GM23248 (cell line): ENCODE measurements at regions not wholly inside any gene's neighbourhood (a gene's known extent, or its start where the extent isn't known, plus 50 kb on each side); places are given as distances from the start of the nearest gene placed in this dataset.

Source experiments
- DNase-seq: peaks from one replicate; pipeline ENCODE4 v3.0.0-alpha.2; 2015
- H2AFZ ChIP-seq: fragments of 200-600 bp; sonication (generic); 2 replicates; pipeline ENCODE4 v1.6.1; 2016; ENCODE audit warnings: antibody characterized with exemption
- H3F3A ChIP-seq: fragments of 200-600 bp; sonication (generic); 2 replicates; pipeline ENCODE4 v1.6.1; 2016; ENCODE audit warnings: mild to moderate bottlenecking, antibody characterized with exemption, mixed run types; ENCODE audit not compliant: insufficient read depth
- H3K27ac ChIP-seq: fragments of 200-600 bp; sonication (generic); 2 replicates; pipeline ENCODE4 v1.5.1; 2016; ENCODE audit warnings: mild to moderate bottlenecking
- H3K27me3 ChIP-seq: fragments of 200-600 bp; sonication (generic); replicated peaks from 2 replicates; pipeline ENCODE4 v1.6.1; 2016; ENCODE audit warnings: mild to moderate bottlenecking; ENCODE audit not compliant: insufficient read depth
- H3K36me3 ChIP-seq: fragments of 200-600 bp; sonication (generic); 2 replicates; pipeline ENCODE4 v1.6.1; 2016; ENCODE audit warnings: low read depth, mild to moderate bottlenecking
- H3K4me1 ChIP-seq: fragments of 200-600 bp; sonication (generic); 2 replicates; pipeline ENCODE4 v1.6.1; 2016; ENCODE audit warnings: mild to moderate bottlenecking; ENCODE audit not compliant: insufficient read depth
- H3K4me2 ChIP-seq: fragments of 200-600 bp; sonication (generic); one replicate; pipeline ENCODE4 v1.6.1; 2016; ENCODE audit warnings: mild to moderate bottlenecking; ENCODE audit not compliant: unreplicated experiment
- H3K4me3 ChIP-seq: fragments of 200-600 bp; sonication (generic); 2 replicates; pipeline ENCODE4 v1.5.1; 2016; ENCODE audit warnings: mild to moderate bottlenecking
- H3K79me2 ChIP-seq: fragments of 200-600 bp; sonication (generic); 2 replicates; pipeline ENCODE4 v1.6.1; 2016; ENCODE audit warnings: mild to moderate bottlenecking; ENCODE audit not compliant: insufficient read depth
- H3K9ac ChIP-seq: fragments of 200-600 bp; sonication (generic); 2 replicates; pipeline ENCODE4 v1.6.1; 2016; ENCODE audit warnings: mild to moderate bottlenecking
- H3K9me2 ChIP-seq: fragments of 200-600 bp; sonication (generic); 2 replicates; pipeline ENCODE4 v1.6.1; 2016; ENCODE audit warnings: mixed run types, mild to moderate bottlenecking, moderate library complexity; ENCODE audit not compliant: insufficient read depth
- H3K9me3 ChIP-seq: fragments of 200-600 bp; sonication (generic); one replicate; pipeline ENCODE4 v1.6.1; 2017; ENCODE audit warnings: low read depth
- H4K20me1 ChIP-seq: fragments of 200-600 bp; sonication (generic); 2 replicates; pipeline ENCODE4 v1.6.0; 2016; ENCODE audit not compliant: insufficient read depth
- EZH2 ChIP-seq: fragments of 200-600 bp; sonication (generic); IDR thresholded peaks from 2 replicates; pipeline ENCODE4 v1.6.1; 2018; ENCODE audit warnings: antibody characterized with exemption, mild to moderate bottlenecking; ENCODE audit not compliant: insufficient read depth, poor library complexity, severe bottlenecking
- EZH2phosphoT487 ChIP-seq: fragments of 200-600 bp; sonication (generic); IDR thresholded peaks from 2 replicates; pipeline ENCODE4 v1.6.1; 2018; ENCODE audit warnings: antibody characterized with exemption, moderate library complexity, mild to moderate bottlenecking, low read depth; ENCODE audit not compliant: insufficient read depth
- WGBS, 2 experiments: methylation state at CpG; one replicate each; pipeline ENCODE4 v1.1.6; 2015 to 2017; ENCODE audit warnings: low lambda C conversion rate in 2 of 2, low coverage in 1 of 2; ENCODE audit errors: missing lambda C conversion rate in 2 of 2; 5-methylcytosine and 5-hydroxymethylcytosine counted together
- in situ Hi-C: fragments of 300-500 bp; cut with MboI; formaldehyde crosslinking; loops from 2 replicates; pipeline ENCODE4 v1.15.0; 2020

DNA sequence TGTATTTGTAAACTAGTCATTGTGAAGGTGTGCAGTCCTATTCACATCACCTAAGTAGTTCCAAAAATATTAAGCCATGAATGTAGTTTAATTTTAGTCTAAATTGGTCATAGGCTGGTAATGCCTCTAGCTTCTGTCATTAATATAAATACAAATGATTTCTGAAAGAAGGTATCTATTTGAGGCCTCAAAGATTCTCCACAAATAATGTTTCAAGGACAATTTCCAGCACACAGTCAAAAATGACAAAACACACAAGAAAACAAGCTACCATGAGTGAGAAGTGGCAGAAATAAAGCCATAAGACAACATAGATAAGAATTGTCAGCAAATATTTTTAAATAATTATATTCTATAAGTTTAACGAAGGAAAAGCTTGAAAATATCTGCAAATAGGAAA, 66.7 kb upstream of the PDK4 start:
- Histone ChIP-seq H3K9me3 (no peaks in the 10 kb centered on the region), H2AFZ (no peak overlapping the region), H4K20me1 (no peaks in the 10 kb centered on the region), H3K27ac (no peak overlapping the region), H3K4me3 (no peak overlapping the region), H3K79me2 (no peaks in the 10 kb centered on the region), H3K27me3 (no peaks in the 10 kb centered on the region), H3K9me2 (no peaks in the 10 kb centered on the region), H3F3A (no peaks in the 10 kb centered on the region), H3K36me3 (no peaks in the 10 kb centered on the region), H3K4me2 (no peak overlapping the region), H3K4me1 (no peaks in the 10 kb centered on the region), H3K9ac (no peak overlapping the region)
- TF ChIP-seq EZH2 = no peak
- no peak for TF ChIP-seq EZH2phosphoT487
- 11 to 17% methylated on average over 1 of the region's 1 CpG for WGBS, 2 experiments
- in situ Hi-C loops = no loop called here
- no peak for DNase-seq

DNA sequence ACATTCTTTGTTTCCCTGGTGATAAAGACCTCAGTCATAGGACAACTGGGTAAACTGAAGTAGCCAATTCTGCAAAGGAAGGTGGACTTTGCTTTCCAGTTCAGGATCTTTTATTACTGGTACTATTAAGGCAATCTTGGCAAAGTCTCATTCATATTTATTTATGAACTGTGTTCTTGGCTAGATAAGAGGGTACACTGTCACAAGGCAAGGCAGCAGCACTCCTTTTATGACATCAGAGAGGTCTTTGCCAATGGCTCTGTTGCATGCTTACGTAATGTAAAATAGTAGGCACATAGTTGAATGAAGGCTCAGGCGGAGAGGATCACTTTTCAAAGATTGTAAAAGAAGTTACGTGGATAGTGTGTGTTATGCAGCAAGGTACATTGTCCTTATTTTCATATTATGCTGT, 63.7 kb upstream of the PDK4 start:
- DNase-seq = no peak
- 67 to 68% methylated on average over 3 of the region's 3 CpGs for WGBS, 2 experiments
- no peak overlapping the region for H3K4me2 ChIP-seq
- no peaks in the 10 kb centered on the region for H3K9me2 ChIP-seq
- H3K27ac ChIP-seq = no peak overlapping the region
- H4K20me1 ChIP-seq = no peaks in the 10 kb centered on the region
- H3K79me2 ChIP-seq = no peaks in the 10 kb centered on the region
- H3K4me1 ChIP-seq = no peaks in the 10 kb centered on the region
- no peaks in the 10 kb centered on the region for H3F3A ChIP-seq
- H3K4me3 ChIP-seq = no peak overlapping the region
- H2AFZ ChIP-seq = no peak overlapping the region
- H3K9me3 ChIP-seq = no peaks in the 10 kb centered on the region
- in situ Hi-C loops = no loop called here
- no peaks in the 10 kb centered on the region for H3K36me3 ChIP-seq
- no peaks in the 10 kb centered on the region for H3K27me3 ChIP-seq
- H3K9ac ChIP-seq = no peak overlapping the region
- TF ChIP-seq EZH2 = no peak
- no peak for TF ChIP-seq EZH2phosphoT487

DNA sequence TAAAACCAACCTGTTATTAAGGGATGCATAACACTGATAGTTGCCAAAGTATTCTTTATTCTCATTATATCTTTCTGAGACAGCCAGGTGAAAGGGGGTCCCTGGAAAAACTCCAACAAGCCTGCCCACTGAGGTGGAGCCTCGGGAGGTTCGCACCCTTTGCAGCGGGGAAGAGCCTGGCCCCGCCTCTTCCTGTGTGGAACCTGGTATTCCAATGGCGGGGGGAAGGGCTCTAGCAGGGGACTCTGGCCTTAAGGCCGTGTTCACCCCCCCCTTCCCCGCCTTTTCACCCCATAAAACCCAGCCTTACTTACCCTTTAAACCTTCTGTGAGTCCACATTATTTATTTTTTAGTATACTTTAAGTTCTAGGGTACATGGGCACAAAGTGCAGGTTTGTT, 62.4 kb upstream of the PDK4 start:
- in situ Hi-C loops = no loop called here
- H3K4me1 ChIP-seq = no peaks in the 10 kb centered on the region
- H3K9me2 ChIP-seq = no peaks in the 10 kb centered on the region
- H3K27me3 ChIP-seq = no peaks in the 10 kb centered on the region
- H3K4me3 ChIP-seq = no peak overlapping the region
- H3K4me2 ChIP-seq = no peak overlapping the region
- H3F3A ChIP-seq = no peaks in the 10 kb centered on the region
- WGBS, 2 experiments = 58 to 64% methylated on average over 6 to 7 of the region's 7 CpGs
- no peak for TF ChIP-seq EZH2
- TF ChIP-seq EZH2phosphoT487 = no peak
- no peaks in the 10 kb centered on the region for H3K36me3 ChIP-seq
- no peak overlapping the region for H3K9ac ChIP-seq
- no peaks in the 10 kb centered on the region for H3K9me3 ChIP-seq
- no peak overlapping the region for H2AFZ ChIP-seq
- no peak for DNase-seq
- no peaks in the 10 kb centered on the region for H4K20me1 ChIP-seq
- no peaks in the 10 kb centered on the region for H3K79me2 ChIP-seq
- H3K27ac ChIP-seq = no peak overlapping the region

DNA sequence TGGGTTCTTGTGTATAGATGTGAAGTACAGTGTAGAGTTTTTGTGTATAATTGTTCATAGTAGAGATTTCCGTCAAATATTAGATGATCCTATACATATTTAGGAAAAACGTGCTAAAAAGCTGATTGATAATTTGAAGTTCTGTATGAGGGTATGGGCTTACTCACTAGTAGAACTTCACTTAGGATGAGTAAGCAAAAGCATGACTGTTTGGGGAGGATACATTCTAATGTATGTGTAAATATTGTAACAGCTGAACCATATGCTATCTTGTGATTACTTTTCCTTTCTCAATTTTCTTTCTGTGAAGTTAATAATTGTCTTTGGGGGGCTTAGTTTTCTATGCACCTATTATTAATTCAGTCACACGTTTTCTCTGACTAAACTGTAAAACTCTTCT, 53.2 kb upstream of the PDK4 start:
- no peaks in the 10 kb centered on the region for H3F3A ChIP-seq
- TF ChIP-seq EZH2phosphoT487 = no peak
- no peak for TF ChIP-seq EZH2
- H3K9me2 ChIP-seq = no peaks in the 10 kb centered on the region
- no peak overlapping the region for H3K27ac ChIP-seq
- in situ Hi-C loops = no loop called here
- no peak overlapping the region for H3K9ac ChIP-seq
- H3K4me1 ChIP-seq = no peaks in the 10 kb centered on the region
- no peaks in the 10 kb centered on the region for H3K9me3 ChIP-seq
- WGBS, 2 experiments = 54 to 57% methylated on average over 3 of the region's 3 CpGs
- no peak overlapping the region for H2AFZ ChIP-seq
- no peaks in the 10 kb centered on the region for H3K36me3 ChIP-seq
- H3K4me3 ChIP-seq = no peak overlapping the region
- no peaks in the 10 kb centered on the region for H4K20me1 ChIP-seq
- DNase-seq = peak; percentile 13
- no peaks in the 10 kb centered on the region for H3K79me2 ChIP-seq
- H3K27me3 ChIP-seq = no peaks in the 10 kb centered on the region
- no peak overlapping the region for H3K4me2 ChIP-seq

DNA sequence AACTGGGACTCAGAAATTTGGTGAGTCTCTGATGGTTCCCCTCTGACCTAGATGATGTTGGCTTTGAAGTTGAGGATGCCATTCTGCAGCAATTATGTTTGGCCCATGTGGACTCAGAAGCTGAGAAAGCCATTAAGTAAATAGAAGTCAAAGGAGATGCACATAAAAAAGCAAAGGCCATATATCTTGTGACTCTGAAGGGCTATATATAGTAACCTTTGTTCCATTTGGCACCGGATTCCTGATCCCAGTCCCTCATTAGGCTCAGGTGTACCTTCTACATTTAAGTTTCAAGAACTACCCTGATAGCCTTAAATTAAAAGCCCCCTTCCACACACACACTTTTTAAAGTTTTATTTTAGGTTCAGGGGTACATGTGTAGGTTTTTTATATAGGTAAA, 50.0 kb upstream of the PDK4 start:
- Histone ChIP-seq H3K36me3 (no peaks in the 10 kb centered on the region), H4K20me1 (no peaks in the 10 kb centered on the region), H3K79me2 (no peaks in the 10 kb centered on the region), H2AFZ (no peak overlapping the region), H3K9me2 (no peaks in the 10 kb centered on the region), H3F3A (no peaks in the 10 kb centered on the region), H3K9me3 (no peaks in the 10 kb centered on the region), H3K27ac (no peak overlapping the region), H3K27me3 (no peaks in the 10 kb centered on the region), H3K4me2 (no peak overlapping the region), H3K9ac (no peak overlapping the region), H3K4me1 (no peaks in the 10 kb centered on the region), H3K4me3 (no peak overlapping the region)
- TF ChIP-seq EZH2phosphoT487 = no peak
- no peak for TF ChIP-seq EZH2
- DNase-seq = no peak
- in situ Hi-C loops = no loop called here
- 47% methylated on average over 1 of the region's 1 CpG for WGBS, 2 experiments
